ENCODE measurements at regions not wholly inside any gene's neighbourhood (a gene's known extent, or its start where the extent isn't known, plus 50 kb on each side); places are given as distances from the start of the nearest gene placed in this dataset.

- TF ChIP-seq, protein P1, sequence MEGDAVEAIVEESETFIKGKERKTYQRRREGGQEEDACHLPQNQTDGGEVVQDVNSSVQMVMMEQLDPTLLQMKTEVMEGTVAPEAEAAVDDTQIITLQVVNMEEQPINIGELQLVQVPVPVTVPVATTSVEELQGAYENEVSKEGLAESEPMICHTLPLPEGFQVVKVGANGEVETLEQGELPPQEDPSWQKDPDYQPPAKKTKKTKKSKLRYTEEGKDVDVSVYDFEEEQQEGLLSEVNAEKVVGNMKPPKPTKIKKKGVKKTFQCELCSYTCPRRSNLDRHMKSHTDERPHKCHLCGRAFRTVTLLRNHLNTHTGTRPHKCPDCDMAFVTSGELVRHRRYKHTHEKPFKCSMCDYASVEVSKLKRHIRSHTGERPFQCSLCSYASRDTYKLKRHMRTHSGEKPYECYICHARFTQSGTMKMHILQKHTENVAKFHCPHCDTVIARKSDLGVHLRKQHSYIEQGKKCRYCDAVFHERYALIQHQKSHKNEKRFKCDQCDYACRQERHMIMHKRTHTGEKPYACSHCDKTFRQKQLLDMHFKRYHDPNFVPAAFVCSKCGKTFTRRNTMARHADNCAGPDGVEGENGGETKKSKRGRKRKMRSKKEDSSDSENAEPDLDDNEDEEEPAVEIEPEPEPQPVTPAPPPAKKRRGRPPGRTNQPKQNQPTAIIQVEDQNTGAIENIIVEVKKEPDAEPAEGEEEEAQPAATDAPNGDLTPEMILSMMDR (IDR thresholded peaks at IDR 0.05): no peak
- TF ChIP-seq POLR2A (IDR thresholded peaks at IDR 0.05): no peak
Measured at GRCh38 chr4:146122398-146122797, 53.1 kb upstream of the LSM6 start.

All from Peyer's patch (tissue), 4 donors.